Psoas muscle (tissue), 7 donors: ENCODE measurements at regions not wholly inside any gene's neighbourhood (a gene's known extent, or its start where the extent isn't known, plus 50 kb on each side); places are given as distances from the start of the nearest gene placed in this dataset.
A peak's percentile ranks its signal among the peaks of the same experiment; 100 is the strongest.

ENCODE experiments used
- ATAC-seq, 4 donors: fragments of 200-7000 bp; cut with Tn5 transposase; one replicate each; pipeline ENCODE4 v1.9.1; 2020; ENCODE audit warnings: moderate library complexity in 3 of 4, mild to moderate bottlenecking in 2 of 4
- DNase-seq, 2 donors: peaks; one replicate each; pipeline ENCODE4 v3.0.0-alpha.2; 2020
- H3K27ac ChIP-seq: fragments of 200-600 bp; one replicate; pipeline ENCODE4 v1.8.0; 2022
- H3K27me3 ChIP-seq, 3 donors: fragments of 200-600 bp in 1 of 3; one replicate each; pipeline versions ENCODE4 v1.6.1 to v1.8.0; 2013 to 2022; ENCODE audit warnings: low read length in 2 of 3, mild to moderate bottlenecking in 2 of 3, moderate library complexity in 1 of 3; ENCODE audit not compliant: insufficient read depth in 3 of 3
- H3K36me3 ChIP-seq, 2 donors: fragments of 200-600 bp in 1 of 2; one replicate each; pipeline versions ENCODE4 v1.6.1 to v1.8.0; 2013 to 2022; ENCODE audit warnings: low read depth in 1 of 2, mild to moderate bottlenecking in 1 of 2, moderate library complexity in 1 of 2; ENCODE audit not compliant: insufficient read depth in 1 of 2
- H3K4me1 ChIP-seq: fragments of 200-600 bp; one replicate; pipeline ENCODE4 v1.8.0; 2022
- H3K4me3 ChIP-seq: fragments of 200-600 bp; one replicate; pipeline ENCODE4 v1.8.0; 2022; ENCODE audit warnings: mild to moderate bottlenecking
- H3K9me3 ChIP-seq: fragments of 200-600 bp; one replicate; pipeline ENCODE4 v1.8.0; 2022
- WGBS, 3 donors: extraction: QIAGEN DNeasy Blood & Tissue Kit; methylation state at CpG; one replicate each; pipeline versions ENCODE4 v1.1.6 to v1.1.7; 2013; 5-methylcytosine and 5-hydroxymethylcytosine counted together
- intact Hi-C, 2 donors: fragments of 100-400 bp; cut with DNase I; formaldehyde crosslinking; loops; one replicate each; pipeline versions ENCODE4 v1.11.0 to v1.14.2; 2022
- TF ChIP-seq, protein P1 (sequence below): fragments of 200-600 bp; IDR thresholded peaks from one replicate; pipeline ENCODE4 v1.8.0; 2022; ENCODE audit warnings: antibody characterized with exemption
- donor health status: healthy with polysubstance abuse.
- donor health status: DM: no; HTN: no; CAD: no; lungs with moderate emphysema.
- donor health status: Bipolar disorder and iron deficiency.
- donor health status: healthy.
- donor health status: DM: yes; HTN: yes; CAD: no.
- donor health status: DM: no; HTN: no; CAD: no.
- donor health status: DM: yes; HTN: yes; CAD: no.

GRCh38 chr4:149269835-149270234 lies 545.8 kb downstream of the IQCM start:
- Histone ChIP-seq H3K36me3 (no peaks in the 10 kb centered on the region), H3K27ac (no peak overlapping the region), H3K27me3 (no peaks in the 10 kb centered on the region), H3K4me3 (no peak overlapping the region), H3K9me3 (peaks cover 2% of the 10 kb centered on the region), H3K4me1 (no peaks in the 10 kb centered on the region)
- intact Hi-C loops: no loop called here
- ATAC-seq (no peak), DNase-seq (no peak)
- TF ChIP-seq, protein P1, sequence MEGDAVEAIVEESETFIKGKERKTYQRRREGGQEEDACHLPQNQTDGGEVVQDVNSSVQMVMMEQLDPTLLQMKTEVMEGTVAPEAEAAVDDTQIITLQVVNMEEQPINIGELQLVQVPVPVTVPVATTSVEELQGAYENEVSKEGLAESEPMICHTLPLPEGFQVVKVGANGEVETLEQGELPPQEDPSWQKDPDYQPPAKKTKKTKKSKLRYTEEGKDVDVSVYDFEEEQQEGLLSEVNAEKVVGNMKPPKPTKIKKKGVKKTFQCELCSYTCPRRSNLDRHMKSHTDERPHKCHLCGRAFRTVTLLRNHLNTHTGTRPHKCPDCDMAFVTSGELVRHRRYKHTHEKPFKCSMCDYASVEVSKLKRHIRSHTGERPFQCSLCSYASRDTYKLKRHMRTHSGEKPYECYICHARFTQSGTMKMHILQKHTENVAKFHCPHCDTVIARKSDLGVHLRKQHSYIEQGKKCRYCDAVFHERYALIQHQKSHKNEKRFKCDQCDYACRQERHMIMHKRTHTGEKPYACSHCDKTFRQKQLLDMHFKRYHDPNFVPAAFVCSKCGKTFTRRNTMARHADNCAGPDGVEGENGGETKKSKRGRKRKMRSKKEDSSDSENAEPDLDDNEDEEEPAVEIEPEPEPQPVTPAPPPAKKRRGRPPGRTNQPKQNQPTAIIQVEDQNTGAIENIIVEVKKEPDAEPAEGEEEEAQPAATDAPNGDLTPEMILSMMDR: no peak
- 96 to 100% (median 99%) methylated on average over 1 of the region's 1 CpG for WGBS, 3 donors

DNA sequence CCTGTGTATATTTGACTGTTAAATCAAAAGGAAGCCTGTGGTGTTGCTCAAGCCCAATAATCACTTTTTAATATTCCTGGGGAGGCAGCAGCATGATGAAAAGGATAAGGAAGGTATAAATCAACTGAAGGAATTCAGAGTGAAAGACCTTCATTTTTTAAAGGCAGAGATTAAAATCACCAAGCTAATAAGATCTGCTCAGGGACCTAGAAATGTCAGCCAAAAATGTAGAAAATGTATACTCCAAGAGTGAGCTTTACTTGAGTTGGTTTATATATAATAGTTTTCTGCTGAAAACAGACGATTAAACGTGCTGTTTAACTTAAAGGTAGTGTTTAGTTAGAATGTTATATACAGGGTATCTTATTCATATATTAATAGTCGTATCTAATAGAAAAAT lies 549.3 kb downstream of the IQCM start:
- TF ChIP-seq, protein P1: no peak
- H3K4me1 ChIP-seq: no peaks in the 10 kb centered on the region
- no peaks in the 10 kb centered on the region for H3K9me3 ChIP-seq
- ATAC-seq (no peak), DNase-seq (no peak)
- no peaks in the 10 kb centered on the region for H3K27me3 ChIP-seq
- intact Hi-C loops: no loop called here
- WGBS, 3 donors: 83 to 89% (median 88%) methylated on average over 3 of the region's 3 CpGs
- no peaks in the 10 kb centered on the region for H3K36me3 ChIP-seq
- H3K27ac ChIP-seq: no peak overlapping the region
- no peak overlapping the region for H3K4me3 ChIP-seq

DNA sequence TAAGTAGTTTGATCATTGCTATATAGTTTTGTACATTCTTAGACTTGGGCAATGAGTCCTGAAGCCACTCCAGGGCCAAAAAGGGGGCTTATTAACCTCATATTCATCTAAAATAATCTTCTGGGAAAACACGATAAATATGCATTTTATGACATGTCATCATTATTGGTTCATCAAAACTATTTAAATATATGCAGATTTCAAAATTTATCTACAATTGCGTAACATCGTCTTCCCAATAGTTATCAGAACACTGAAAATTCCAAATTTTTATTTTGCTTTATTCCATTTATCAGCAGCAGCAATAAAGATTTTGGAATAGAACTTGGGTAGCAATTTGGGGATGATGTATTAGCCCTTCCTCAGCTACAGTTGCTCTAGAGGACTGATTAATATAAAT lies 550.0 kb downstream of the IQCM start:
- TF ChIP-seq, protein P1: no peak
- Histone ChIP-seq H3K9me3 (no peaks in the 10 kb centered on the region), H3K27ac (no peak overlapping the region), H3K4me3 (no peak overlapping the region), H3K4me1 (no peaks in the 10 kb centered on the region), H3K27me3 (no peaks in the 10 kb centered on the region), H3K36me3 (no peaks in the 10 kb centered on the region)
- DNase-seq (no peak), ATAC-seq (no peak)
- WGBS, 3 donors: 65 to 82% (median 81%) methylated on average over 3 of the region's 3 CpGs
- intact Hi-C loops: no loop called here

GRCh38 chr4:149264093-149264733 lies 551.4 kb downstream of the IQCM start:
- no peaks in the 10 kb centered on the region for H3K36me3 ChIP-seq
- H3K27me3 ChIP-seq: no peaks in the 10 kb centered on the region
- WGBS, 3 donors: 43 to 53% (median 47%) methylated on average over 2 of the region's 2 CpGs
- H3K4me1 ChIP-seq: no peaks in the 10 kb centered on the region
- TF ChIP-seq, protein P1: peak; percentile 61
- no peak overlapping the region for H3K4me3 ChIP-seq
- intact Hi-C loops: no loop called here
- DNase-seq (no peak), ATAC-seq (peak in 2 of 4 donors; percentile 57 to 66)
- no peak overlapping the region for H3K27ac ChIP-seq
- H3K9me3 ChIP-seq: no peaks in the 10 kb centered on the region

DNA sequence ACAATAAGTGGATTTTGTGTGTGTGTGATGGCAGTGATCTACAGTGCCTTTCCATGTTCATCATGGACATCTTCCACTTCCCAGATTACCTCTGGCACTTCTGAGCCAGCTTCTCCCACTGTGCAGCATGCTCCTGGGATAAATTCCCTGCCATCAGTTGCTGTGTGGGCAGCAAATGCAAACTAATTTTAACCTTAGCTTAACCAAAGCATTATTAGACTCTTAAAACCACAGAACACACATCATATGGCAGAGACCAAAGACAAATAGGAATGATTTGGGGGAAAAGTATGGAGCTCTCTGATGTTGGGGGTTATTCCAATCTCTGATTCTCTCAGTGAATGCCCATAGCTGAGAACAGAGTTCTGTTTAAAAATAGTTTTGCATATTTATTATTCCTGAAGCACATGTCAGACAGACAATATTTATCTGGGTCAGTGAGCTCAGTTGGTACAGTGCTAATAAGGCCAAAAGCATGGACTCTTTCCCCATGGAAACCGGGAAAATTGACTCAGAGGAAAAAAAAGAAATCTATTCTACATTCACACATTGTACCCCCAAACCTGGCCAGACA lies 567.4 kb downstream of the IQCM start:
- H3K4me1 ChIP-seq: no peaks in the 10 kb centered on the region
- no peak for ATAC-seq
- WGBS, 3 donors: 66 to 96% (median 71%) methylated on average over 1 of the region's 1 CpG
- intact Hi-C loops: no loop called here
- no peaks in the 10 kb centered on the region for H3K36me3 ChIP-seq
- TF ChIP-seq, protein P1: no peak
- DNase-seq: no peak
- H3K27me3 ChIP-seq: no peaks in the 10 kb centered on the region
- no peak overlapping the region for H3K27ac ChIP-seq
- H3K4me3 ChIP-seq: no peak overlapping the region
- H3K9me3 ChIP-seq: no peaks in the 10 kb centered on the region
